ENCODE measurements at regions not wholly inside any gene's neighbourhood (a gene's known extent, or its start where the extent isn't known, plus 50 kb on each side); places are given as distances from the start of the nearest gene placed in this dataset.

DNA sequence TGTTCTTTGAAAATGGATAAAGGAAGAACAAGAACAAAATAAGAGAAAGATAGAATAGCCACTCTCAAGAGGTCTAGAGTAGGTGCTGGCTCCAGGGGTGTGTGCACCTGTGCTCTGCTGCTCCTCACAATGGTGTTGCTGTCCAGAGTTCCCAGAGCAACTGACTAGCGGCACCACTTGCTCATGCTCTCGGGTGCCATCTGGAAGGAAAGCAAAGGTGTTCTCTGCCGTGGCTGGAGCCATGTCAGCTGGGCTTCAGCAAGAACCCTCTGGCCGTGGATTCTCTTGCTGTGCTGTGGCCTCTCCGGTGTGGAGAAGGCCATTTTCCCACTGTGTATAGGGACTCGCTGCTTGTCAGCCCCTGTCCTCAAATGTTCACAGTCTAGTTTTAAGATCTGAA is 114.6 kb upstream of the TEX51 start:
- Histone ChIP-seq H3K4me3 (replicated peaks; ENCODE audit: insufficient read depth, low read length) (no peak overlapping the region), H3K27ac (replicated peaks) (no peak overlapping the region), H3K27me3 (ENCODE audit: insufficient read depth, poor library complexity, severe bottlenecking) (no peaks in the 10 kb centered on the region)
- no peak for DNase-seq (ENCODE audit: low read depth in 1 of 2, low spot score in 1 of 2)
- TF ChIP-seq GABPA (IDR thresholded peaks at IDR 0.05; ENCODE audit: low read depth) (no peak), SPI1 (IDR thresholded peaks at IDR 0.05; ENCODE audit: borderline replicate concordance, low read depth) (no peak), POLR2AphosphoS5 (IDR thresholded peaks at IDR 0.05; ENCODE audit: low read depth) (no peak)
- TF ChIP-seq, protein P1, sequence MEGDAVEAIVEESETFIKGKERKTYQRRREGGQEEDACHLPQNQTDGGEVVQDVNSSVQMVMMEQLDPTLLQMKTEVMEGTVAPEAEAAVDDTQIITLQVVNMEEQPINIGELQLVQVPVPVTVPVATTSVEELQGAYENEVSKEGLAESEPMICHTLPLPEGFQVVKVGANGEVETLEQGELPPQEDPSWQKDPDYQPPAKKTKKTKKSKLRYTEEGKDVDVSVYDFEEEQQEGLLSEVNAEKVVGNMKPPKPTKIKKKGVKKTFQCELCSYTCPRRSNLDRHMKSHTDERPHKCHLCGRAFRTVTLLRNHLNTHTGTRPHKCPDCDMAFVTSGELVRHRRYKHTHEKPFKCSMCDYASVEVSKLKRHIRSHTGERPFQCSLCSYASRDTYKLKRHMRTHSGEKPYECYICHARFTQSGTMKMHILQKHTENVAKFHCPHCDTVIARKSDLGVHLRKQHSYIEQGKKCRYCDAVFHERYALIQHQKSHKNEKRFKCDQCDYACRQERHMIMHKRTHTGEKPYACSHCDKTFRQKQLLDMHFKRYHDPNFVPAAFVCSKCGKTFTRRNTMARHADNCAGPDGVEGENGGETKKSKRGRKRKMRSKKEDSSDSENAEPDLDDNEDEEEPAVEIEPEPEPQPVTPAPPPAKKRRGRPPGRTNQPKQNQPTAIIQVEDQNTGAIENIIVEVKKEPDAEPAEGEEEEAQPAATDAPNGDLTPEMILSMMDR (IDR thresholded peaks at IDR 0.05; ENCODE audit: insufficient read depth, low read length) = no peak
- TF ChIP-seq, protein P2, sequence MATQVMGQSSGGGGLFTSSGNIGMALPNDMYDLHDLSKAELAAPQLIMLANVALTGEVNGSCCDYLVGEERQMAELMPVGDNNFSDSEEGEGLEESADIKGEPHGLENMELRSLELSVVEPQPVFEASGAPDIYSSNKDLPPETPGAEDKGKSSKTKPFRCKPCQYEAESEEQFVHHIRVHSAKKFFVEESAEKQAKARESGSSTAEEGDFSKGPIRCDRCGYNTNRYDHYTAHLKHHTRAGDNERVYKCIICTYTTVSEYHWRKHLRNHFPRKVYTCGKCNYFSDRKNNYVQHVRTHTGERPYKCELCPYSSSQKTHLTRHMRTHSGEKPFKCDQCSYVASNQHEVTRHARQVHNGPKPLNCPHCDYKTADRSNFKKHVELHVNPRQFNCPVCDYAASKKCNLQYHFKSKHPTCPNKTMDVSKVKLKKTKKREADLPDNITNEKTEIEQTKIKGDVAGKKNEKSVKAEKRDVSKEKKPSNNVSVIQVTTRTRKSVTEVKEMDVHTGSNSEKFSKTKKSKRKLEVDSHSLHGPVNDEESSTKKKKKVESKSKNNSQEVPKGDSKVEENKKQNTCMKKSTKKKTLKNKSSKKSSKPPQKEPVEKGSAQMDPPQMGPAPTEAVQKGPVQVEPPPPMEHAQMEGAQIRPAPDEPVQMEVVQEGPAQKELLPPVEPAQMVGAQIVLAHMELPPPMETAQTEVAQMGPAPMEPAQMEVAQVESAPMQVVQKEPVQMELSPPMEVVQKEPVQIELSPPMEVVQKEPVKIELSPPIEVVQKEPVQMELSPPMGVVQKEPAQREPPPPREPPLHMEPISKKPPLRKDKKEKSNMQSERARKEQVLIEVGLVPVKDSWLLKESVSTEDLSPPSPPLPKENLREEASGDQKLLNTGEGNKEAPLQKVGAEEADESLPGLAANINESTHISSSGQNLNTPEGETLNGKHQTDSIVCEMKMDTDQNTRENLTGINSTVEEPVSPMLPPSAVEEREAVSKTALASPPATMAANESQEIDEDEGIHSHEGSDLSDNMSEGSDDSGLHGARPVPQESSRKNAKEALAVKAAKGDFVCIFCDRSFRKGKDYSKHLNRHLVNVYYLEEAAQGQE (IDR thresholded peaks at IDR 0.05; ENCODE audit: insufficient replicate concordance, low read depth) = no peak

DNA sequence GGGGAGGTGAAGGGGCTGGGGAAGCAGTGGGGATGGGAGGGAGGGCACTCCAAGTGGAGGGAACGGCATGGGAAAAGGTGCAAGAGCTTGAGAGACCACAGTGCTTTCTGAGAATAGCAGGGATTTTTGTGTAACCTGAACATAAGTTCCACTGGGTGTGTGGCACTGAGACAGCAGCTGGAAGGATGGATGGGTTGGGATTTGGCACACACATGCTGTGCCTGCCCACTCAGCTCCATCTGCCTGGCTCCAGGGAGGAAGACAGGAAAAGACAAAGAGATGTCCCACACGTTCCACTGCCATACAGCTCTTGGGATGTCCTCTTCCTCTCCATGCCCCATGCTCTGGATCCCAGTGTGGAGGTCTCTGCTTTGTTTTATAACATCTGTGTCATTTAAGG is 114.1 kb upstream of the TEX51 start:
- H3K27me3 ChIP-seq (ENCODE audit: insufficient read depth, poor library complexity, severe bottlenecking) = no peaks in the 10 kb centered on the region
- no peak overlapping the region for H3K4me3 ChIP-seq (replicated peaks; ENCODE audit: insufficient read depth, low read length)
- TF ChIP-seq POLR2AphosphoS5 (IDR thresholded peaks at IDR 0.05; ENCODE audit: low read depth) = no peak
- no peak for TF ChIP-seq SPI1 (IDR thresholded peaks at IDR 0.05; ENCODE audit: borderline replicate concordance, low read depth)
- no peak for TF ChIP-seq GABPA (IDR thresholded peaks at IDR 0.05; ENCODE audit: low read depth)
- TF ChIP-seq, protein P1 (IDR thresholded peaks at IDR 0.05; ENCODE audit: insufficient read depth, low read length) = no peak
- TF ChIP-seq, protein P2 (IDR thresholded peaks at IDR 0.05; ENCODE audit: insufficient replicate concordance, low read depth) = no peak
- no peak for DNase-seq (ENCODE audit: low read depth in 1 of 2, low spot score in 1 of 2)
- H3K27ac ChIP-seq (replicated peaks) = no peak overlapping the region

DNA sequence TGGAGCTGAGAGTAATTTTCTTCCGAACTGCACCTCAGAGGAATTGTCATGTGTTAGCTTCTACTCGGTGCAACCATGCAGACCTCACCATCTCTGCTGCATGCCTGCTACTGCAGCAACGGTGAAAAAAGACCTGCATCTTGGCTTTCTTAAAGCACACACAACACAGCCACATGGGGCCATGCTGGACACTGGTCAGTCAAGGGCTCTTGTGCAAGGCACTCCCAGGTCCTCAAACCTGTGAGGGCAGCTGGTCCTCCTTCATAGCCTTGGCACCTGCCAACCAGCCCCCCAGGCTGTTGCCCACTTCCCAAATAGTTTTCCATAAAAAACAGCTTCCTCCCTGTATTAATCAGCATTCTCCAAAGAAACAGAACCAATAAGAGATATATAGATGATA is 113.5 kb upstream of the TEX51 start:
- no peak for DNase-seq (ENCODE audit: low read depth in 1 of 2, low spot score in 1 of 2)
- Histone ChIP-seq H3K27me3 (ENCODE audit: insufficient read depth, poor library complexity, severe bottlenecking) (no peaks in the 10 kb centered on the region), H3K4me3 (replicated peaks; ENCODE audit: insufficient read depth, low read length) (no peak overlapping the region), H3K27ac (replicated peaks) (no peak overlapping the region)
- TF ChIP-seq SPI1 (IDR thresholded peaks at IDR 0.05; ENCODE audit: borderline replicate concordance, low read depth) (no peak), GABPA (IDR thresholded peaks at IDR 0.05; ENCODE audit: low read depth) (no peak), POLR2AphosphoS5 (IDR thresholded peaks at IDR 0.05; ENCODE audit: low read depth) (no peak)
- TF ChIP-seq, protein P2 (IDR thresholded peaks at IDR 0.05; ENCODE audit: insufficient replicate concordance, low read depth) = no peak
- TF ChIP-seq, protein P1 (IDR thresholded peaks at IDR 0.05; ENCODE audit: insufficient read depth, low read length) = no peak
